Fibroblast of lung (primary cell): ENCODE measurements at regions not wholly inside any gene's neighbourhood (a gene's known extent, or its start where the extent isn't known, plus 50 kb on each side); places are given as distances from the start of the nearest gene placed in this dataset.

Experiments used
- DNase-seq, 2 donors: peaks; one replicate each; pipeline versions ENCODE4 v3.0.0 to v3.0.0-alpha.2; 2010; ENCODE audit warnings: low read depth in 2 of 2
- H2AFZ ChIP-seq: 2 replicates; pipeline ENCODE4 v1.5.1; 2012; ENCODE audit warnings: low read length, control low read depth, inconsistent platforms
- H3K27ac ChIP-seq: 2 replicates; pipeline ENCODE4 v1.5.1; 2011; ENCODE audit warnings: low read length, control low read depth; ENCODE audit not compliant: insufficient read depth
- H3K27me3 ChIP-seq: 2 replicates; pipeline ENCODE4 v1.5.1; 2011; ENCODE audit warnings: mild to moderate bottlenecking, low read length; ENCODE audit not compliant: control insufficient read depth, insufficient read depth
- H3K36me3 ChIP-seq: 2 replicates; pipeline ENCODE4 v1.5.1; 2011; ENCODE audit warnings: low read length; ENCODE audit not compliant: control insufficient read depth, insufficient read depth
- H3K4me1 ChIP-seq: 2 replicates; pipeline ENCODE4 v1.5.1; 2011; ENCODE audit warnings: low read length; ENCODE audit not compliant: control insufficient read depth, insufficient read depth; ENCODE audit errors: extremely low read depth
- H3K4me2 ChIP-seq: 2 replicates; pipeline ENCODE4 v1.5.1; 2011; ENCODE audit warnings: low read length, control low read depth; ENCODE audit not compliant: insufficient read depth; ENCODE audit errors: extremely low read depth
- H3K4me3 ChIP-seq, 4 experiments: fragments of 200-600 bp in 1 of 4; sonication (generic) in 1 of 4; replicated peaks in 1 of 4; 2 replicates each; pipeline ENCODE4 v1.5.1; 2011 to 2016; ENCODE audit warnings: low read length in 4 of 4, low read depth in 3 of 4, mild to moderate bottlenecking in 3 of 4, control low read depth in 2 of 4, inconsistent platforms in 1 of 4, mixed read lengths in 1 of 4; ENCODE audit not compliant: insufficient read depth in 1 of 4; ENCODE audit errors: control extremely low read depth in 1 of 4
- H3K79me2 ChIP-seq: 2 replicates; pipeline ENCODE4 v1.5.1; 2012; ENCODE audit warnings: mild to moderate bottlenecking, low read length, inconsistent platforms; ENCODE audit not compliant: control insufficient read depth, insufficient read depth
- H3K9ac ChIP-seq: 2 replicates; pipeline ENCODE4 v1.5.1; 2011; ENCODE audit warnings: mild to moderate bottlenecking, low read length, control low read depth; ENCODE audit not compliant: insufficient read depth
- H3K9me3 ChIP-seq: 2 replicates; pipeline ENCODE4 v1.5.1; 2012; ENCODE audit warnings: low read depth, low read length; ENCODE audit not compliant: control insufficient read depth, insufficient read depth
- H4K20me1 ChIP-seq: 2 replicates; pipeline ENCODE4 v1.5.1; 2011; ENCODE audit warnings: low read length; ENCODE audit not compliant: control insufficient read depth, insufficient read depth; ENCODE audit errors: extremely low read depth
- EZH2 ChIP-seq: IDR thresholded peaks from 2 replicates; pipeline ENCODE4 v1.5.1; 2012; ENCODE audit warnings: low read length, control low read depth, mild to moderate bottlenecking; ENCODE audit errors: missing control alignments
- TF ChIP-seq, protein P1 (sequence below), 2 donors: IDR thresholded peaks in 1 of 2; conservative IDR thresholded peaks in 1 of 2; 1 replicate in 1 of 2; 2 replicates in 1 of 2; pipeline ENCODE4 v1.5.1; 2011 to 2012; ENCODE audit warnings: low read length in 2 of 2, control low read depth in 1 of 2, inconsistent platforms in 1 of 2, low read depth in 1 of 2, mild to moderate bottlenecking in 1 of 2

DNA sequence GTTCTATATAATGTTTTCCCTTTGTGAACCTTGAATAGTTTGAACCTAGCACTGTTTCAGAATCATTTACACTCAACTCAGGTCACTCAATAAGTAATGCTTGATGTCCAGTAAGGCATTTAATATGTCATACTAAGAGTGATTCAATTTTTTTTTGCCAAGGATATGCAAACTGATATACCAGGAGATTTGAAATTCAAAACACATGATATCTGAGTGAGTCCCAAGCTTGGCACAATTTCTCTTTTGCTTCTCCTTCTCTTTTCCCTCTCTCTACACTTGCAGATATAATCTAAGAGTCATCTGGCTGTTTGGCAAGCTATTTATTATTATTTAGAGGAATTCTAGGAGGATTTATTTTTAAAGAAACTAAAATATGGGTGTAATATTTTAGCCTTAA lies 61.6 kb upstream of the SPAG17 start:
- no peaks in the 10 kb centered on the region for H4K20me1 ChIP-seq
- no peaks in the 10 kb centered on the region for H3K27me3 ChIP-seq
- no peak overlapping the region for H3K4me3 ChIP-seq
- H3K4me1 ChIP-seq: no peaks in the 10 kb centered on the region
- TF ChIP-seq, protein P1, sequence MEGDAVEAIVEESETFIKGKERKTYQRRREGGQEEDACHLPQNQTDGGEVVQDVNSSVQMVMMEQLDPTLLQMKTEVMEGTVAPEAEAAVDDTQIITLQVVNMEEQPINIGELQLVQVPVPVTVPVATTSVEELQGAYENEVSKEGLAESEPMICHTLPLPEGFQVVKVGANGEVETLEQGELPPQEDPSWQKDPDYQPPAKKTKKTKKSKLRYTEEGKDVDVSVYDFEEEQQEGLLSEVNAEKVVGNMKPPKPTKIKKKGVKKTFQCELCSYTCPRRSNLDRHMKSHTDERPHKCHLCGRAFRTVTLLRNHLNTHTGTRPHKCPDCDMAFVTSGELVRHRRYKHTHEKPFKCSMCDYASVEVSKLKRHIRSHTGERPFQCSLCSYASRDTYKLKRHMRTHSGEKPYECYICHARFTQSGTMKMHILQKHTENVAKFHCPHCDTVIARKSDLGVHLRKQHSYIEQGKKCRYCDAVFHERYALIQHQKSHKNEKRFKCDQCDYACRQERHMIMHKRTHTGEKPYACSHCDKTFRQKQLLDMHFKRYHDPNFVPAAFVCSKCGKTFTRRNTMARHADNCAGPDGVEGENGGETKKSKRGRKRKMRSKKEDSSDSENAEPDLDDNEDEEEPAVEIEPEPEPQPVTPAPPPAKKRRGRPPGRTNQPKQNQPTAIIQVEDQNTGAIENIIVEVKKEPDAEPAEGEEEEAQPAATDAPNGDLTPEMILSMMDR (conservative IDR thresholded peaks at IDR 0.05 in 1 of 2, IDR thresholded peaks at IDR 0.05 in 1 of 2; ENCODE audit: low read depth in 1 of 2, low read length in 2 of 2): no peak
- TF ChIP-seq EZH2: no peak
- no peak overlapping the region for H3K4me2 ChIP-seq
- H3K27ac ChIP-seq: no peak overlapping the region
- no peaks in the 10 kb centered on the region for H3K79me2 ChIP-seq
- no peak overlapping the region for H3K9ac ChIP-seq
- H2AFZ ChIP-seq: no peak overlapping the region
- no peaks in the 10 kb centered on the region for H3K9me3 ChIP-seq
- no peak for DNase-seq
- H3K36me3 ChIP-seq: no peaks in the 10 kb centered on the region

DNA sequence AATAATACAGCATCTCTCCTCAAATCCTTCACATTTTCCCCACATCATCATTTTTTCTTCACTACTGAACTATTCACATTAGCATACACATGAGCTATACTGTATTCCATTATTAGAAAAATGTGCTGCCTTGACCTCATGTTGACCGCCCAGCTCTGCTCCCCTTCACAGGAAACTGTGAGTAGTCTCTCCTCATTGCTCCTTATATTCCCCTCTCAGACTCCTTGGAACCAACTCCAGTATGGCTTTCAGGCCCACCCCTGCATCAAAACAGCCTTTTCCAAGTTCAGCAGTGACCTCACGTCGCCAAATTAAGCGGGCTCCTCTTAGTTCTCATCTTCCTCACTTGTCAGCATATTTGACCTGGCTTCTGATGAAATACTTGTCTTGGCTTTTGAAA lies 59.2 kb upstream of the SPAG17 start:
- no peaks in the 10 kb centered on the region for H4K20me1 ChIP-seq
- no peak overlapping the region for H3K9ac ChIP-seq
- TF ChIP-seq, protein P1 (conservative IDR thresholded peaks at IDR 0.05 in 1 of 2, IDR thresholded peaks at IDR 0.05 in 1 of 2; ENCODE audit: low read depth in 1 of 2, low read length in 2 of 2): no peak
- no peak for TF ChIP-seq EZH2
- no peaks in the 10 kb centered on the region for H3K27me3 ChIP-seq
- no peak overlapping the region for H3K4me3 ChIP-seq
- H3K36me3 ChIP-seq: no peaks in the 10 kb centered on the region
- DNase-seq: no peak
- no peaks in the 10 kb centered on the region for H3K79me2 ChIP-seq
- no peaks in the 10 kb centered on the region for H3K4me1 ChIP-seq
- no peak overlapping the region for H3K4me2 ChIP-seq
- H3K27ac ChIP-seq: no peak overlapping the region
- H3K9me3 ChIP-seq: no peaks in the 10 kb centered on the region
- no peak overlapping the region for H2AFZ ChIP-seq

DNA sequence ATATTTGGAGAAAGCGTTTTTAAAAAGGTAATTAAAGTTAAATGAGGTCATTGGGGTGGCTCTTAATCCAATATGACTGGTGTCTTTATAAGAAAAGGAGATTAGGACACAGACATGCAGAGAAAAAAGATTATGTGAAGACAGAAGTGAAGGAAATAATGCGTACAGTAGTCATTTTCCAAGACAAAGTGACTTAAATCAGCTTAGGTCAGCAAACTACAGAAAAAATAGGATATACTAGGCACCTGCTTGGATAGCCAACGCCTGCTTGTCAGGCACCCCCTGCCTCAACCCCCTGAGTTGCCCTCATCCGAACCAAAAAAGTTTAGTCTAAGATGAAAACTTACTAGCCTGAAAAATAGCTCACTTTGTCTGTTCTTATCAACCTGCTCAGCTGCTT lies 58.2 kb upstream of the SPAG17 start:
- no peak for TF ChIP-seq EZH2
- TF ChIP-seq, protein P1 (conservative IDR thresholded peaks at IDR 0.05 in 1 of 2, IDR thresholded peaks at IDR 0.05 in 1 of 2; ENCODE audit: low read depth in 1 of 2, low read length in 2 of 2): no peak
- DNase-seq: no peak
- H3K27ac ChIP-seq: no peak overlapping the region

More for the DNA sequence above, 58.2 kb upstream of the SPAG17 start:
- H3K79me2 ChIP-seq: no peaks in the 10 kb centered on the region
- no peaks in the 10 kb centered on the region for H4K20me1 ChIP-seq
- H3K27me3 ChIP-seq: no peaks in the 10 kb centered on the region
- H3K9ac ChIP-seq: no peak overlapping the region
- H3K9me3 ChIP-seq: no peaks in the 10 kb centered on the region
- H3K36me3 ChIP-seq: no peaks in the 10 kb centered on the region
- no peaks in the 10 kb centered on the region for H3K4me1 ChIP-seq
- no peak overlapping the region for H3K4me3 ChIP-seq
- no peak overlapping the region for H2AFZ ChIP-seq
- H3K4me2 ChIP-seq: no peak overlapping the region
